D721Med (cell line): ENCODE measurements at regions not wholly inside any gene's neighbourhood (a gene's known extent, or its start where the extent isn't known, plus 50 kb on each side); places are given as distances from the start of the nearest gene placed in this dataset.
"Not testable (repeated sequence)": the region's sequence is repeated elsewhere in the genome, so short reads cannot be mapped to it uniquely, and the experiment has no call there.

Experiments used
- DNase-seq: peaks from one replicate; pipeline ENCODE4 v3.0.0; 2011; ENCODE audit warnings: low spot score; ENCODE audit not compliant: insufficient read length
- FAIRE-seq: peaks from 2 replicates; lab custom pipeline; 2011; peaks lifted over from hg19 to GRCh38; lab: Jason Lieb, UNC

DNA sequence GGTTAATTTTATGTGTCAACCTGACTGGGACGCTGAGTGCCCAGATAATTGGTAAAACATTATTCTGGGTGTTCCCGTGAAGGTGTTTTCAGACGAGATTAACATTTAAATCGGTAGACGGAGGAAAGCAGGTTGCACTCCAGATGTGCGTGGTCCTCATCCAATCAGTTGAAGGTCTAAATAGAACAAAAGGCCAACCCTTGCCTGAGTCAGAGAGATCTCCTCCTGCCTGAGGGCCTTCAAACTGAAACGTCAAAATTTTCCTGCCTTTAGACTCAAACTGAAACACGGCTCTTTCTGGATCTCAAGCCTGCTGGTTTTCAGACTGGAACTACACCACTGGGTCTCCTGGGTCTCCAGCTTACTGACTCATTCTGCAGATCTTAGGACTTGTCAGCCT, 70.9 kb downstream of the NPIPA5 start:
- not testable (repeated sequence) for FAIRE-seq, DNase-seq

DNA sequence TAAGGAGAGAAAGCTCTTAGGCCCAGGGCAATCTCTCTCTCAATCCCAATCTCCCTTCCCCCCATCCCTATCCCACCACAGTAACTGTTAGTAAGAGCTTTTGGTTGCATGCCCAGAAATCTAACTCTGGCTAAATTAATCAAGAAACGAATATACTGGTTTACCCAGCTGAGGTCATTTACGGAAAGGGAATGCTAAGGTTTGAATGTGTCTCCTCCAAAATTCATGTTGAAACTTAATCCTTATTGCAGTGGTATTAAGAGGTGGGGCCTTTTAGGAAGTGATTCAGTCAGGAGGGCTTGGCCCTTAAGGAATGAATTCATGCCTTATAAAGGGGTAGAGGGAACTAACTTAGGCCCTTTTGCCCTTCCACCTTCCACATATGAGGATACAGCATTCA, 72.2 kb downstream of the NPIPA5 start:
- DNase-seq, FAIRE-seq: not testable (repeated sequence)

DNA sequence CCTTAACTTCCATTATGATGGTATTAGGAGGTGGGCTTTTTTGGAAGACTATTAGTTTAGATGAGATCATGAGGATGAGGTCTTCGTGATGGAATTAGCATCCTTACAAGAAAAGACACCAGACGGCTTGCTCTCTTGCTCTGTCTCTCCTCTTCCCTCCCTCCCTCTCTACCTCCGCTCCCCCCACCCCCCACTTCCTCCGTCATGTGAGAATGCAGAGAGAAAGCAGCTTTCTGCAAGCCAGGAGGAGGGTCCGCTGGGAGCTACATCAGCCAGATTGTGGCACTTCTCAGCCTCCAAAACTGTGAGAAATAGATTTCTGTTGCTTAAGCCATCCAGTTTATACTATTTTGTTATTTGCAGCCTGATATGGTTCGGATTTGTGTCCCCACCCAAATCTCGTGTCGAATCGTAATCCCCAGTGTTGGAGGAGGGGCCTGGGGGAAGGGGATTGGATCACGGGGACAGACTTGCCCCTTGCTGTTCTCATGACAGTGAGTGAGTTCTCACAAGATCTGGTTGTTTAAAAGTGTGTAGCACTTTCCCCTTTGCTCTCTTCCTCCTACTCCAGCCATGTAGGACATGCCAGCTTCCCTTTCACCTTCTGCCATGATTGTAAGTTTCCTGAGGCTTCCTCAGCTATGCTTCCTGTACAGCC, 74.3 kb downstream of the NPIPA5 start:
- DNase-seq, FAIRE-seq: not testable (repeated sequence)

DNA sequence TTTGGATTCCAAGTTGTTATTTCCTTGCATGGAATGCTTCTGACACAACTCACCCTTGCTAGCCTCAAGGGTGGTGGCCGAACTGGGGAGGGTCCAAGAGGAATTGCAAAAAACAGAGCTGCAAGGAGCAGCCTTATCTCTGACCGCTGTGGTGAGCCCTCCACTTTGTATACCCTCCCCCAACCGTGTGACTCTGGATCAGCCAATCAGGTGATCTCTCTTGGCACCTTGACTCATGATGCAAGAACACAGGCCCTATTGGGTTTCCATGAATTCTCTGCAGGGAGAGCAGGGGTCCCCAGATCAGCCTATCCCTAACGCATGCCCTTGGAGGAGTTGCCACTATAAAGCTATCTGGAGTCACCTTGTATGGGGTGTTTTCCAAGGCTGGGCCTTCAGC, 81.0 kb downstream of the NPIPA5 start:
- FAIRE-seq, DNase-seq: not testable (repeated sequence)

DNA sequence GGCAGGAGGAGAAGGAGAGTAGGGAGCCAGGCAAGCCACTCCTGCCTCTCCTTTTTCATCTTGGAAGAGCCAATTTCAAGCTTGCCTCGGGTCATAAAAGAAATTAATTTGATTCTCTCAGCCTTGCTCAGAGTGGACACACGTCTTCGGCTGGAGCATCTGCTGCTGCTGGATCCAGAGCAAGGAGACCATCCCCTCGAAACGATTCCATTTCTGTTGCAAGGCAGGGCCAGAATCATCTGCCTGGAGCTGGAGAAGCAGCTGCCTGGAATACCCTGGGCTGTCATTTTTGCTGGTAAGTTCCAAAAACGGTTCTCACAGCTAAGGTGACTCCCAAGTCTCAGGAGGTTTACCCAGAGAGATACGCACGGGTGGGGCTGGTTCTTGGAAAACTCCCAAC, 103.3 kb downstream of the NPIPA5 start:
- not testable (repeated sequence) for FAIRE-seq, DNase-seq

DNA sequence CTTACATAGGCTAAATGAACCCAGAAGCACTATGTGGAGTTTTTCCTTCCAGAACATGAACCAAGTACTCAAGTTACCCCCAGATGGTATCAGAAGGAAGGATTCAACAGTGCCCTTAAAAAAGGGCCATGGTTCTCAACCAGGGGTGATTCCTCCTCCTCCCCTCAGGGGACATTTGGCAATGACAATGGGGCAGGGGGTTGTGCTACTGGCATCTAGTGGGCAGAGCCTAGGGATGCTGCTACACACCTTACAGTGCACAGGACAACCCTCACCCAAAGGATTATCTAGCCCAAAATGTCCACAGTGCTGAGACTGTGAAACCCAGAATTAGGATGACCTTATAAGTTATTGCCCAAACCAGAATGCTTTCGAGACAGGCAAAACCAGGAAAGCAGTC, 104.1 kb downstream of the NPIPA5 start:
- not testable (repeated sequence) for DNase-seq, FAIRE-seq

DNA sequence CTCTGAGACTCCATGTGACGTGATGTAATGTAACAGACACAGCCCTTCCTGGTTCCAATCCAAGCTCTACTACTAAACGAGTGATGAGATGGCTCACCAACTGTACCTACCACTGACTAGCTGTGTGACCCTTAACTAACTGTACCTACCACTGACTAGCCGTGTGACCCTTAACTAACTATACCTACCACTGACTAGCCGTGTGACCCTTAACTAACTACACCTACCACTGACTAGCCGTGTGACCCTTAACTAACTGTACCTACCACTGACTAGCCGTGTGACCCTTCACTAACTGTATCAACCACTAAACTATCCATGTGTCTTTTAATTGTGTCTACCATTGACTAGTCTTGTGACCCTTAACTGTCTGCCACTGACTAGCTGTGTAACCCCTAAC, 111.2 kb downstream of the NPIPA5 start:
- not testable (repeated sequence) for FAIRE-seq, DNase-seq

DNA sequence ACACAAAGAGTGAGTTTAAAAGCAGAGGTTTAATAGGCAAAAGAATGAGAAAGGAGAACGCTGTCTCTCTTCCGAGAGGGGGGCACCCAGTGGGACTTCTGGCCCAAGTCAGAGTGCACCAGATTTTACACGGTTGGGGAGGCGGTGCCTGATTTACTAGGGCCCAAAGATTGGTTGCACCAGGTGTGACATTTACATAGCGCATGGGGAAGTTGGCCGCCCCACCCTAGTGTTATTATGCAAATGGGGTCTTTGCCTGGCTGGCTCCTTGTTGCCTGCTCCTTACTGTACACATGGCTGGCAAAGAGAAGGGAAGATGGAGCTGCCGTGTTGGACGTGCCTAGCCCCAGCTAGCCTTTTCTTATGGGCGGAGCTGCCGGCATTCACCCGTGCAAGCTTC, 115.9 kb downstream of the NPIPA5 start:
- FAIRE-seq, DNase-seq: not testable (repeated sequence)

DNA sequence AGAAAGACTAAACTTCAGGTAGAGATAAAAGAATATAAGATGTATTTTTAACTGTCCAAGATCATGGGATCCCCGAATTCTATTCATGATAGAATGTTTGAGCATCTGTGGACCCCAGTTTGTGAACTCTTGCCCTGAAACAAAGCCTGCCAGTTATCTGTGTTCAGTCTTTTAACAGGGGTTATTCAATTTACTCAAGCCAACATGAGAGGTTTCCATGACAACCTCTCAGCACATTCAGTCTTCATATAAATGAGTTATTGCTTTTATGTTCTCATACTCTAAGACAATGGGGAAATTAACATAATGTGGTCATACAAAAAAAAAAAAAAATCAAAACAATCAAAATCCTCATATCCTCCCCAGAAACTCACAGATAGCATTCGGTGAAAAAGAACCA, 130.1 kb downstream of the NPIPA5 start:
- not testable (repeated sequence) for DNase-seq, FAIRE-seq

DNA sequence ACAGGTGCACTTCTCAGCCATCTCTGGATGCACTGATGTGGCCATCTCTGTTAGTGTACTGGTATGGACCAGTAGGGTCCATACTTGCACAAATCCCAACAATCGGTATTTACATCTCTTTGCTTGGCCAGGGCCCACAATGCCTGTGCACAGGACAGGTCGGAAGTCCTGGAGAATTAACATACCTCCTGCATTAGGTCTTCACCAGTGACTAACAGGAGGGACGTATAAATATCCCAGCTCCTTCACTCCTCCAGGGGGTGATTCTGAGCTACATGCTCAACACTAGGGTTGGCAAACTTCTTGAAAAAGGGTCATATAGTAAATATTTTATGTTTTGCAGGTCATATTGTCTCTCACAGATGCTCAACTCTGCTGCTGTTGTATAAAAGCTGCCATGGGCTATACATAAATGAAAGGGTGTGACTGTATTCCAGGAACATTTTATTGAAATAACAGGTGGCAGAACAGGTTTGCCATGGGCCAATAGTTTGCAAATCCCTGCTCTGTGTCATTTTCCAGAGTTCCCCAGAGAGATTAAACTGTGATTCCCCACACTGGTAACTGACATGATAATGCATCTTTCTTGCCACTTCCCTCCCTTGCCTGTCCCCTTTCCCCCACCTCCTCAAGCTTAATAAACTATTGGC, 141.3 kb downstream of the NPIPA5 start:
- not testable (repeated sequence) for DNase-seq, FAIRE-seq

DNA sequence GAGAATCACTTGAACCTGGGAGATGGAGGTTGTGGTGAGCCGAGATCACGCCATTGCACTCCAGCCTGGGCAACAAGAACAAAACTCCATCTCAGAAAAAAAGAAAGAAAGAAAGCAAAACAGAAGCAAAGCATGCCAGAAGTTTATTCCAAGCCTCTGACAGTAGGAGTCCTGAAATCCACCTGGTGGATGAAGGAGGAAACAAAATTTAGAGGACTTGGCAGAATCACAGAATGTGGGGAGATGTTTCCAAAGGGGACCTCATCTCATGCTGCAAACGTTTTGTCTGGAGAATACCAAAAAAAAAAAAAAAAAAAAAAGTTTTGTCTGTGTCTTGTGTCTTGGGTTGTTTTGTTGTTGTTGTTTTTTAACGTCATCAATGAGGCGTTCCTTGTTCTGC, 141.1 kb upstream of the RRN3 start:
- DNase-seq, FAIRE-seq: not testable (repeated sequence)

DNA sequence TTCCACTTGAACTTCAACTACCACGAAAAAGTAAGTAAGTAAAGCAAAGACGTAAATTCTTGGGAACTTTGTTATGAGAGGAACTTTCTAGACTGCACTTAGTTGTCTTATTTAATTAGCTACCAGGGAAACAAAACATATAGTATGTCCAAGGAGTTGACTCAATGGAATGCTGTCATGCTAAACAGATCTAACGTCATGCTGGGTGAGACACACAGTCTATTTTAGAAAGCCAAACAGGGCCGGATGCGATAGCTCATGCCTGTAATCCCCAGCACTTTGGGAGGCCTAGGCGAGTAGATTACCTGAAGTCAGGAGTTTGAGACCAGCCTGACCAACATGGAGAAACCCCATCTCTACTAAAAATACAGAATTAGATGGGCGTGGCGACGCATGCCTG, 140.6 kb upstream of the RRN3 start:
- not testable (repeated sequence) for FAIRE-seq, DNase-seq

DNA sequence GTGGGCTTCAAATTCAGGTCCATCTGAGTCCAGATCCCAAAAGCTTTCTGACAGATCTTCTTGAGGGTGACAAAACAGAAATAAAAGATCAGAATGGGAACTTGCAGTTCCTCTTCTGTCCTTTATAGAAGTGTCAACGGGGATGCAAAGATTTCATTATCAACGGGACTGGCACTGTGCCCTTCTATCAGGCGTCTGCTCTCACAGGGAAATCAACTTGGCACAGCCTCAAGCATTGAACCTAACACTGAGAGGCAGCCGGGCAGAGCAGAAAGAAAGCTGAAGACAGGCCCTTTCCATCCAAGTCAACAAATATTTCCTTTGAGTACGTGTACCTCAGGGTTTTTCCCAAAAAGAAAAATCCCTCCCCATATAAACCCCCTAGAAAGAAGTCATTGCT, 136.4 kb upstream of the RRN3 start:
- not testable (repeated sequence) for DNase-seq, FAIRE-seq

DNA sequence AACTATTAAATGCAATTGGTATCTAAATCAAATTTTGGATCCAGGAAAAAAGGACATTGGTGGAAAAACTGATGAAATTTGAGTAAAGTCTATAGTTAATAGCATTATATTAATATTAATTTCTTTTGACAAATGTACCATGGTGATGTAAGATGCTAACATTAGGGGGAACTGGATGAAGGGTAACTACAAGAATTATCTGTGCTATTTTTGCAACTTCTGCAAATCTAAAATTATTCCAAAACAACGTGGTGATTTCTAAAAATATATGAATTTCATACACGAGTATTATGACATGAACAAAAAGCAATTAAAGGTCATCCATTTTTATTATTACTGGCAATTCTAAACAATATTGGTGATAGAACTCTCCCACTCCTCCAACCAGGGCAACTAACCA, 135.6 kb upstream of the RRN3 start:
- FAIRE-seq, DNase-seq: not testable (repeated sequence)

DNA sequence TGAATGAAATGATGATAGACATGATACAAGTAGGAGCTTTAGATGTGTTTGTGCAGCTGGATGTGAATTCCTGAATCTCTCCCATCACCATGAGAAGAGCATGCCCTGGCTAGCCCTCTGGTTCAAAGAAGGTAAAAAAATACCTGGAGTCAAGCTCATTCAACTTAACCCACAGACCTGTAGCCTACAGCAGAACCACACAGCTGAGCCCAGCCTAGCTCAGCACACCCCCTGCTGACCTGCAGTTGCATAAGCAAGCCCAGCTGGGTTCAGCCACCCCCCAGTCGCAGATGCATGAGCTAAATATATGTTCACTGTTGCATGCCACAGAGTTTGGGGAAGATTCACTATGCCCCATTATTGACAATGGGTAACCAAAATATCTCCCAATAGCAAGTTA, 130.6 kb upstream of the RRN3 start:
- DNase-seq, FAIRE-seq: not testable (repeated sequence)

DNA sequence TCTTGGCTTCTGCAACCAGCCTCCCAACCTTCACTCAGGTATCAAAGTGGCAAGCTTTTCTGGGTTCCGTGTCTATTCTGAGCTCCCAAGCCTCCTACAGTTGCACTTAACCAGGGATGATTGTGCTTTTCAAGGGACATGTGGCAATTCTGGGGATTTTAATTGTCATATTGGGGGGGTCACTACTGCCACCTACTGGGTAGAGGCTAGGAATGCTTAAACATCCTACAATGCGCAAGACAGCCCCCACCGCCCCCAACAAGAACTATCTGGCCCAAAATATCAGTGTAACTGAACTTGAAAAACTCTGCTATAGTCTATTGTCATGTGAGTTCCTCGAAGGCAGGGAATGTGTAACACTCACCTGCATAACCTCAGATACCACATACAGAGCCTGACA, 129.3 kb upstream of the RRN3 start:
- not testable (repeated sequence) for FAIRE-seq, DNase-seq
